ENCODE measurements at regions not wholly inside any gene's neighbourhood (a gene's known extent, or its start where the extent isn't known, plus 50 kb on each side); places are given as distances from the start of the nearest gene placed in this dataset.

- DNase-seq (ENCODE audit: low spot score), result no peak
Observed at GRCh38 chr5:106882035-106882434, 788.7 kb downstream of the EFNA5 start.

- DNase-seq (ENCODE audit: low spot score), result no peak
Observed at GRCh38 chr5:106880656-106881055, 790.1 kb downstream of the EFNA5 start.

- no peak for DNase-seq (ENCODE audit: low spot score)
Observed at GRCh38 chr5:106877881-106878280, 792.9 kb downstream of the EFNA5 start.

GRCh38 chr5:106876665-106877194 lies 794.0 kb downstream of the EFNA5 start:
- no peak for DNase-seq (ENCODE audit: low spot score)

GRCh38 chr5:106876298-106876622 lies 794.5 kb downstream of the EFNA5 start:
- DNase-seq (ENCODE audit: low spot score), result no peak

- no peak for DNase-seq (ENCODE audit: low spot score)
Observed at GRCh38 chr5:106875591-106876297, 795.0 kb downstream of the EFNA5 start.

- DNase-seq (ENCODE audit: low spot score), result no peak
Observed at GRCh38 chr5:106874974-106875373, 795.8 kb downstream of the EFNA5 start.

GRCh38 chr5:106874531-106874930 lies 796.2 kb downstream of the EFNA5 start:
- no peak for DNase-seq (ENCODE audit: low spot score)

GRCh38 chr5:106873568-106873967 lies 797.2 kb downstream of the EFNA5 start:
- DNase-seq (ENCODE audit: low spot score), result no peak

GRCh38 chr5:106865279-106865678 lies 805.5 kb downstream of the EFNA5 start:
- no peak for DNase-seq (ENCODE audit: low spot score)

- DNase-seq (ENCODE audit: low spot score), result no peak
Observed at GRCh38 chr5:106862450-106863193, 808.1 kb downstream of the EFNA5 start.

GRCh38 chr5:106860398-106861044 lies 810.2 kb downstream of the EFNA5 start:
- no peak for DNase-seq (ENCODE audit: low spot score)

GRCh38 chr5:106858616-106859015 lies 812.1 kb downstream of the EFNA5 start:
- DNase-seq (ENCODE audit: low spot score), result no peak

- no peak for DNase-seq (ENCODE audit: low spot score)
Observed at GRCh38 chr5:106854922-106855321, 815.8 kb downstream of the EFNA5 start.

- no peak for DNase-seq (ENCODE audit: low spot score)
Observed at GRCh38 chr5:106854105-106854687, 816.5 kb downstream of the EFNA5 start.

GRCh38 chr5:106853266-106853665 lies 817.5 kb downstream of the EFNA5 start:
- no peak for DNase-seq (ENCODE audit: low spot score)

- no peak for DNase-seq (ENCODE audit: low spot score)
Observed at GRCh38 chr5:106849266-106849665, 821.5 kb downstream of the EFNA5 start.

- no peak for DNase-seq (ENCODE audit: low spot score)
Observed at GRCh38 chr5:106843812-106844416, 826.8 kb downstream of the EFNA5 start.

- DNase-seq (ENCODE audit: low spot score), result no peak
Observed at GRCh38 chr5:106833517-106833916, 837.2 kb downstream of the EFNA5 start.

- DNase-seq (ENCODE audit: low spot score), result no peak
Observed at GRCh38 chr5:106827061-106827460, 843.7 kb downstream of the EFNA5 start.

- DNase-seq (ENCODE audit: low spot score), result no peak
Observed at GRCh38 chr5:106825374-106825773, 845.4 kb downstream of the EFNA5 start.

GRCh38 chr5:106822851-106823250 lies 847.9 kb downstream of the EFNA5 start:
- no peak for DNase-seq (ENCODE audit: low spot score)

All from mucosa of gallbladder (tissue), 1 donor.